Right lobe of liver (tissue), 6 donors: ENCODE measurements at regions not wholly inside any gene's neighbourhood (a gene's known extent, or its start where the extent isn't known, plus 50 kb on each side); places are given as distances from the start of the nearest gene placed in this dataset.

Experiments used
- ATAC-seq, 4 donors: fragments of 200-7000 bp; cut with Tn5 transposase; one replicate each; pipeline ENCODE4 v1.9.1; 2020; ENCODE audit warnings: mild to moderate bottlenecking in 4 of 4, moderate library complexity in 4 of 4
- DNase-seq, 3 donors: peaks; one replicate each; pipeline ENCODE4 v3.0.0-alpha.2; 2020
- H3K27ac ChIP-seq, 3 donors: fragments of 200-600 bp; one replicate each; pipeline ENCODE4 v1.8.0; 2022
- H3K27me3 ChIP-seq, 2 donors: fragments of 200-600 bp; one replicate each; pipeline ENCODE4 v1.8.0; 2022
- H3K36me3 ChIP-seq, 4 donors: fragments of 200-600 bp; sonication (generic) in 1 of 4; one replicate each; pipeline versions ENCODE4 v1.5.1 to v1.8.0; 2017 to 2022; ENCODE audit warnings: control low read depth in 1 of 4
- H3K4me1 ChIP-seq, 4 donors: fragments of 200-600 bp; sonication (generic) in 1 of 4; one replicate each; pipeline versions ENCODE4 v1.5.1 to v1.8.0; 2017 to 2022; ENCODE audit warnings: control low read depth in 1 of 4
- H3K4me3 ChIP-seq, 3 donors: fragments of 200-600 bp; one replicate each; pipeline ENCODE4 v1.8.0; 2022
- H3K9me3 ChIP-seq, 4 donors: fragments of 200-600 bp; sonication (generic) in 1 of 4; one replicate each; pipeline versions ENCODE4 v1.5.1 to v1.8.0; 2017 to 2022; ENCODE audit warnings: control low read depth in 1 of 4
- POLR2A ChIP-seq: fragments of 450-650 bp; IDR thresholded peaks from one replicate; pipeline ENCODE4 v1.6.1; 2017; ENCODE audit warnings: antibody characterized with exemption, mild to moderate bottlenecking
- WGBS: methylation state at CpG from one replicate; pipeline ENCODE4 v1.1.6; 2018; ENCODE audit warnings: low coverage, low lambda C conversion rate; ENCODE audit not compliant: insufficient coverage; ENCODE audit errors: missing lambda C conversion rate; 5-methylcytosine and 5-hydroxymethylcytosine counted together
- intact Hi-C, 2 donors: fragments of 100-400 bp; cut with DNase I; formaldehyde crosslinking; loops; one replicate each; pipeline versions ENCODE4 v1.11.2 to v1.14.1; 2022
- TF ChIP-seq, protein P1 (sequence below), 4 donors: fragments of 200-600 bp in 3 of 4; fragments of 450-650 bp in 1 of 4; IDR thresholded peaks; one replicate each; pipeline versions ENCODE4 v1.5.1 to v1.8.0; 2016 to 2022; ENCODE audit warnings: antibody characterized with exemption in 4 of 4, mild to moderate bottlenecking in 2 of 4
- donor health status: DM: no; HTN: yes; CAD: no.
- donor health status: DM: no; HTN: no; CAD: no.
- donor health status: DM: no; HTN: no; CAD: no.
- donor health status: DM: no; HTN: yes; CAD: no.
- donor health status: DM: no; HTN: yes; CAD: no.

DNA sequence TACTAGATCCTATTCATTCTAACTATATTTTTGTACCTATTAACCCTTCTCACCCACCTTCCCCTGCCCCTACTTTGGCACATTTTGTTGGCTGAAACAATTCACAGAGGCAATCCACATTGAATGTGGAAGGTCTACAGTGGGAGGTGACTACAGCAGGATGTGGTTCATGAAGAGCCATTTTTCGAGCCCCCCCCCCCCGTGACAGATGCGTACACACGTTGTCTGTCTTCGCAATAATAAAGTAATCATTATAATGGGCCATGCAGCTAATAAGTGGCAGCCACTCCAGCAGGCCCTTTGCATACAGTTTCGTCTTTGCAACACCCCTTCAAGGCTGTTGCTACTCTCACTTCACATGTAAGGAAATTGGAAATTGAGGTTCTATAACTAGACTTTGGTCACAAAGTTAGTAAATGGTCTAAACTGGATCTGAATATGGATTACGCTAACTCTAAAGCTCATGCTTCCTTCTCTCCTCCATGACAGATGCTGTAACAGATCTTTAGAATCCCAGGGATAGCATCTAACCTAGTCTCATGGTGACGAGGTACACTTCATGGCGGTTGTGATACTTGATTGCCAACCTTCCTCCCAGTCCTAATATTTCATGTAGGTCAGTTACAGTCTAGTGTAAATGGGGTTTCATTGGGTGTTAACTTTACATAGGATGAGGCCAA, 176.8 kb downstream of the MYCN start:
- DNase-seq = no peak
- Histone ChIP-seq H3K4me1 (peaks cover 0 to 15% (median 6%) of the 10 kb centered on the region in 4 donors), H3K27me3 (no peaks in the 10 kb centered on the region), H3K4me3 (no peak overlapping the region), H3K9me3 (no peaks in the 10 kb centered on the region), H3K27ac (no peak overlapping the region), H3K36me3 (no peaks in the 10 kb centered on the region)
- TF ChIP-seq POLR2A = no peak
- TF ChIP-seq, protein P1, sequence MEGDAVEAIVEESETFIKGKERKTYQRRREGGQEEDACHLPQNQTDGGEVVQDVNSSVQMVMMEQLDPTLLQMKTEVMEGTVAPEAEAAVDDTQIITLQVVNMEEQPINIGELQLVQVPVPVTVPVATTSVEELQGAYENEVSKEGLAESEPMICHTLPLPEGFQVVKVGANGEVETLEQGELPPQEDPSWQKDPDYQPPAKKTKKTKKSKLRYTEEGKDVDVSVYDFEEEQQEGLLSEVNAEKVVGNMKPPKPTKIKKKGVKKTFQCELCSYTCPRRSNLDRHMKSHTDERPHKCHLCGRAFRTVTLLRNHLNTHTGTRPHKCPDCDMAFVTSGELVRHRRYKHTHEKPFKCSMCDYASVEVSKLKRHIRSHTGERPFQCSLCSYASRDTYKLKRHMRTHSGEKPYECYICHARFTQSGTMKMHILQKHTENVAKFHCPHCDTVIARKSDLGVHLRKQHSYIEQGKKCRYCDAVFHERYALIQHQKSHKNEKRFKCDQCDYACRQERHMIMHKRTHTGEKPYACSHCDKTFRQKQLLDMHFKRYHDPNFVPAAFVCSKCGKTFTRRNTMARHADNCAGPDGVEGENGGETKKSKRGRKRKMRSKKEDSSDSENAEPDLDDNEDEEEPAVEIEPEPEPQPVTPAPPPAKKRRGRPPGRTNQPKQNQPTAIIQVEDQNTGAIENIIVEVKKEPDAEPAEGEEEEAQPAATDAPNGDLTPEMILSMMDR (IDR thresholded peaks at IDR 0.05) = no peak
- no peak for ATAC-seq
- WGBS = 78% methylated on average over 9 of the region's 9 CpGs
- intact Hi-C loops = no loop called here

DNA sequence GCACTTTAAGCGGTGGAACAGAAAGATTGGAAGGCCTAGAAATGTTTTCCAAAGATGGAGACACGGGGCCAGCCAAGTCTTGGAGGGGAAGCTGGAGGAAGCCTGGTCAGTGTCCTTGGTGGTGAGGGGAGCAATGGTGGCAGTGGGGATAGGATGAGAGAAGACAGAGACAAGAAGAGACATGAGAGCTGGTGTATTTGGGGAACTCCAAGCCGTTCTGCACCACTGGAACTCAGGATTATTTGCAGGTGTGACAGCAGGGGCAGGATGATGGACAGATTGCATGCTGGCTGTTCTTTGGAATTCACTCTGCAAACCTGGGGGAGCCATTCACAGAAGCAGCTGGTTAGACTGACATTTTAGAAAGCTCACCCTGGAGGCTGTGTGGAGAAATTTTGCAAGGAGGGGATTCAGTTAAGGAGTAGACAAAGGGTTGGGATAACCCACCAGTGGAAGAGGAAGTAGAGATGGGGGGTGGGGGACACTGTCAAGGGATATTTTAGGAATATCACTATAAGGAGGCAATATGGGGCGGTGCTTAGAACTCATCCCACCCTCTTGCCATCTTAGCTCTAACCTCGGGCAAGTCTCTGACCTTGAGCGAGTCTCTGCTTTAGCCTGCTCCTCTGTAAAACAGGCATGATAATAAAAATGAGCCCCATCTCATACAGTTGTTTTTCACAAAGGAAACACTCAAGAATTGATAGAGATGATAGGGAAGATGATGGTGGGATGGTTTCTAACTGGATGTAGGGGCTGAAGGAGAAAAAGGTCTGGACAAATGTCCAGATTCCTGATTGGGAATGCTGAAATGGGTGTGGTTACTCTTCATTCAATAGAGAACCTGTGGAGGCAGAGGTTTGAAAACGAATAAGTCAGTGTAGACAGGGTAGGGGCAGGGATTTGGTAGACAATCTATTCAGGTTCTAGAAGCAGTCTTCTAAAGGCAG, 175.8 kb downstream of the MYCN start:
- 77% methylated on average over 7 of the region's 7 CpGs for WGBS
- H3K27ac ChIP-seq = no peak overlapping the region
- DNase-seq (no peak), ATAC-seq (no peak)
- TF ChIP-seq, protein P1 (IDR thresholded peaks at IDR 0.05) = no peak
- no peak for TF ChIP-seq POLR2A
- no peaks in the 10 kb centered on the region for H3K36me3 ChIP-seq
- intact Hi-C loops = no loop called here
- no peaks in the 10 kb centered on the region for H3K27me3 ChIP-seq
- no peak overlapping the region for H3K4me3 ChIP-seq
- no peaks in the 10 kb centered on the region for H3K9me3 ChIP-seq
- peaks cover 0 to 15% (median 6%) of the 10 kb centered on the region in 4 donors for H3K4me1 ChIP-seq

DNA sequence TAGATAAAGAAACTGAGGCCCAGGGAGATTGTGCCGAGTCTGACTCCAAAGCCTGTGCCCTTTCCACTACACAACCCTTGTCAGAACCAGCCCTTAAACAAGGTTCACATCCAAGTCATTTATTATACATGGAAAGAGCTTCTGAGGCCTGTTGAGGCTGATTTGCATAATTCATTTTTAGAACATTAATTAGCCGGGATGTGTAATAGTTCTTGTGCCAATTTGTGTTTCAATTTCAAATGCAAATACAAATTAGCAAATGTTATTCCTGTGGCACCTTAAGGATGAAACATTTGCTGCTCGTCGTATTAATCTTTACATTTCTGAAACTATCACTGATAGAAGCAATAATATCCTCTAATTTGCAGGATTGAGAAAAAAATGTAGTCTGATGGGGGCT, 174.9 kb downstream of the MYCN start:
- no peaks in the 10 kb centered on the region for H3K27me3 ChIP-seq
- DNase-seq = no peak
- intact Hi-C loops = no loop called here
- H3K27ac ChIP-seq = peak overlapping the region in 1 of 3 donors; percentile 33
- H3K4me1 ChIP-seq = peaks cover 0 to 15% (median 6%) of the 10 kb centered on the region in 4 donors
- no peak for ATAC-seq
- H3K36me3 ChIP-seq = no peaks in the 10 kb centered on the region
- no peak for TF ChIP-seq POLR2A
- TF ChIP-seq, protein P1 (IDR thresholded peaks at IDR 0.05) = no peak
- no peaks in the 10 kb centered on the region for H3K9me3 ChIP-seq
- H3K4me3 ChIP-seq = no peak overlapping the region
- WGBS = 78% methylated on average over 4 of the region's 4 CpGs

DNA sequence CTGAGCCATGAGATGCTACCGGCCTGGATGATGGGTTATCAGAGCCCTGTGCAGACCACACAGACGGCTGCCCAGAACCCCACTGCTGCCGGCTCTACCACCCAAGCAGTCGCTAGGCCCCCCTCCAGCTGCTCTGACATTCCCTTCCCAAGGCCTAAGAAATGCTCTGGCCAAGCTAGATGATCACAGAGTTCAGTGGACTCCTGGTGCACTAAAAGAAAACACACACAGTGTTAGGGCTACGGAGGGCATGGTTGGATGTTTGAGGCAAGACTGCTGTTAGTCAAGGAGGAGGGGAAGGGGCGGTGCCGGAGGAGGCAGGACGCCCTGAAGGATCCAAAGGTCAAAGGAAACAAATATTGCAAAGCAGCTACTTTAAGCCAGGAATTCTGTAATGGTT, 174.5 kb downstream of the MYCN start:
- 13% methylated on average over 4 of the region's 8 CpGs for WGBS
- H3K4me1 ChIP-seq = peaks cover 0 to 15% (median 6%) of the 10 kb centered on the region in 4 donors
- H3K27ac ChIP-seq = peak overlapping the region in 1 of 3 donors; percentile 33
- intact Hi-C loops = no loop called here
- TF ChIP-seq, protein P1 (IDR thresholded peaks at IDR 0.05) = no peak
- TF ChIP-seq POLR2A = no peak
- H3K4me3 ChIP-seq = no peak overlapping the region
- DNase-seq = peak in 2 of 3 donors; percentile 60 to 64
- no peaks in the 10 kb centered on the region for H3K27me3 ChIP-seq
- ATAC-seq = peak; percentile 69 to 90 (median 76)
- no peaks in the 10 kb centered on the region for H3K9me3 ChIP-seq
- no peaks in the 10 kb centered on the region for H3K36me3 ChIP-seq
